Amniotic stem cell (primary cell): ENCODE measurements at regions not wholly inside any gene's neighbourhood (a gene's known extent, or its start where the extent isn't known, plus 50 kb on each side); places are given as distances from the start of the nearest gene placed in this dataset.
"Not testable (repeated sequence)": the region's sequence is repeated elsewhere in the genome, so short reads cannot be mapped to it uniquely, and the experiment has no call there.

Experiments used
- DNase-seq: peaks from one replicate; lab custom pipeline; 2025; lab: John Stamatoyannopoulos, UW

DNA sequence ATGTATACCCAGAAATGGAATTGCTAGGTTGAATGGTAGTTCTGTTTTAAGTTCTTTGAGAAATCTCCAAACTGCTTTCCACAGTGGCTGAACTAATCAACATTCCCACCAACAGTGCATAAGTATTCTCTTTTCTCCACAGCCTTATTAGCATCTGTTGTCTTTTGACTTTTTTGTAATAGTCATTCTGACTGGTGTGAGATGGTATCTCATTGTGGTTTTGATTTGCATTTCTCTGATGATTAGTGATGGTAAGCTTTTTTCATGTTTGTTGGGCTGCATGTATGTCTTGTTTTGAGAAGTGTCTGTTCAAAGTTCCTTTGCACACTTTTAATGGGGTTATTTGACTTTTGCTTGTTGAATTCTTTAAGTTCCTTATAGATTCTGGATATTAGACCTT, 52.4 kb upstream of the EHHADH start:
- not testable (repeated sequence) for DNase-seq

DNA sequence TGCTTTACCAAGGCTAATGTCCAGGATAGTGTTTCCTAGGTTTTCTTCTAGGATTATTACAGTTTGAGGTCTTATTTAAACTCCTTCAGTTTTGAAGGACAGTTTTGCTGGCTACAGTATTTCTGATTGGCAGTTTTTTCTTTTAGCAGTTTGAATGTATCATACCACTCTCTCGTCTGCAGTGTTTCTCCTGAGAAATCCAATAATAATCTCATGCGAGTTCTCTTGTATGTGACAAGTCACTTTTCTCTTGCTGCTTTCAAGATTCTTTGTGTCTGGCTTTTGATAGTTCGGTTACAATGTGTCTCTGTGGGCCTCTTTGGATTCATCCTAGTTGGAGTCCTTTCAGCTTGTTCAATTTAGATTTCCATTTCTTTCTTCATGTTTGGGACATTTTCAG, 53.0 kb upstream of the EHHADH start:
- no peak for DNase-seq

GRCh38 chr3:185308126-185308754, 54.4 kb upstream of the EHHADH start:
- DNase-seq: peak; percentile 15

GRCh38 chr3:185309302-185309701, 53.6 kb upstream of the MAP3K13 start:
- no peak for DNase-seq

- DNase-seq: no peak
These were observed 53.1 kb upstream of the MAP3K13 start for GRCh38 chr3:185309795-185310194.

DNA sequence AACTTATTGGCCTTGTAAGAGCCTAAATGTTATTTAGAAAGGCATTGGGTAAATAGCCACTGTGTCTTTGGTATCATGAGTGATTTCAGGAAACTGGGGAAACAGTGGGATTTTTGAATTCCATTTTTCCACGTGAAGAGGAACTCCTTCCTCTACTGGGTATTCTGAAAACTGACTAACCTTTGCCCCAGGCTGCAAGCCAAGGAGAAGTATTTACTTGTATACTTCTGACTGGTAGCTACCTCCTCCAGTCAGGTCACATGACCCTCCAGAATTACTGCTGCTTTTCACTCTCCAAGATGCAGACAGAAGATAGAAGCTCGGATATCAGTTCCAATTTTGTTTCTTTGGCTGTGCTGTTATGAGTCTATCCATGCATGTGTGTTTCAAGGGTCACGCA, 50.9 kb upstream of the MAP3K13 start:
- no peak for DNase-seq
